Kidney (tissue), 13 donors: ENCODE measurements at regions not wholly inside any gene's neighbourhood (a gene's known extent, or its start where the extent isn't known, plus 50 kb on each side); places are given as distances from the start of the nearest gene placed in this dataset.

Source experiments
- DNase-seq, 5 donors: peaks; one replicate each; pipeline ENCODE4 v3.0.0-alpha.2; 2013 to 2020
- FAIRE-seq: peaks from 2 replicates; lab custom pipeline; 2012; peaks lifted over from hg19 to GRCh38; lab: Jason Lieb, UNC
- H3K27ac ChIP-seq, 2 donors: one replicate each; pipeline ENCODE4 v1.7.0; 2013; ENCODE audit warnings: low read depth in 2 of 2, low read length in 2 of 2, inconsistent platforms in 1 of 2
- H3K27me3 ChIP-seq: one replicate; pipeline ENCODE4 v1.7.1; 2013; ENCODE audit warnings: low read length, inconsistent platforms; ENCODE audit not compliant: control insufficient read depth, insufficient read depth
- H3K36me3 ChIP-seq, 3 donors: one replicate each; pipeline versions ENCODE4 v1.7.0 to v1.7.1; 2013; ENCODE audit warnings: low read length in 3 of 3, control low read depth in 1 of 3, inconsistent platforms in 1 of 3; ENCODE audit not compliant: insufficient read depth in 3 of 3, control insufficient read depth in 2 of 3
- H3K4me1 ChIP-seq, 3 donors: one replicate each; pipeline versions ENCODE4 v1.7.0 to v1.7.1; 2013; ENCODE audit warnings: low read length in 3 of 3, inconsistent platforms in 1 of 3, low read depth in 1 of 3; ENCODE audit not compliant: control insufficient read depth in 2 of 3, insufficient read depth in 2 of 3
- H3K4me3 ChIP-seq, 3 donors: one replicate each; pipeline versions ENCODE4 v1.7.0 to v1.8.1; 2013; ENCODE audit warnings: low read length in 3 of 3, control low read depth in 1 of 3, inconsistent platforms in 1 of 3
- H3K9ac ChIP-seq, 3 donors: one replicate each; pipeline versions ENCODE4 v1.7.0 to v1.7.1; 2013; ENCODE audit warnings: low read length in 3 of 3, control low read depth in 1 of 3, inconsistent platforms in 1 of 3
- H3K9me3 ChIP-seq, 3 donors: one replicate each; pipeline versions ENCODE4 v1.7.0 to v1.7.1; 2013; ENCODE audit warnings: low read length in 3 of 3, control low read depth in 1 of 3, inconsistent platforms in 1 of 3; ENCODE audit not compliant: control insufficient read depth in 2 of 3, insufficient read depth in 1 of 3
- intact Hi-C: fragments of 100-400 bp; cut with DNase I; formaldehyde crosslinking; loops from one replicate; pipeline ENCODE4 v1.11.1; 2022
- TF ChIP-seq, protein P1 (sequence below): IDR thresholded peaks from 3 replicates; pipeline ENCODE4 v1.5.1; 2012; ENCODE audit warnings: mild to moderate bottlenecking, moderate library complexity, borderline replicate concordance; ENCODE audit not compliant: insufficient read depth; ENCODE audit errors: extremely low read depth
- donor health status: control.
- donor health status: control.
- donor health status: control.
- donor health status: control.
- donor health status: control.
- donor health status: DM: yes; HTN: yes; CAD: no.
- donor health status: Normal renal cell carcinoma (clear cell type).

DNA sequence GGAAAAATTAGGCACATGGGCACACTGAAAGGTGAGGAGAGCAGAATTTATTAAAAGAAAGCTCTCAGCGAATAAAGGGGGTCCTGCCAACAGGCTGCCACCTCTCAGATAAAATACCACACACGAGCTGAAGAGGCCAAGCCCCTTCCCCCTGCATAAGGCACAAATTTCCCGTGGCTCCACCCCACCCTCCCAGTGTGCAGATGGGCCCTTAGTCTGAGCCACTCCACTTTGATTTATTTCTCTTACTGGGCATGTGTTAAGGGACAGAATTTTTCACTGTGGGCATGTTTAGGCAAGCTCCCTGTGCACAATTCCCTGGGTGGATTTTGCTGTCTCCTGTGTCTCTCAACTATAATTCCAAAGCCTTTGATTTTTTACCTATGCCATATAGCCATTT lies 409.8 kb downstream of the TBL1XR1 start:
- no peak for DNase-seq
- no peak overlapping the region for H3K27ac ChIP-seq
- FAIRE-seq: no peak
- no peaks in the 10 kb centered on the region for H3K9me3 ChIP-seq
- no peaks in the 10 kb centered on the region for H3K36me3 ChIP-seq
- no peaks in the 10 kb centered on the region for H3K27me3 ChIP-seq
- TF ChIP-seq, protein P1, sequence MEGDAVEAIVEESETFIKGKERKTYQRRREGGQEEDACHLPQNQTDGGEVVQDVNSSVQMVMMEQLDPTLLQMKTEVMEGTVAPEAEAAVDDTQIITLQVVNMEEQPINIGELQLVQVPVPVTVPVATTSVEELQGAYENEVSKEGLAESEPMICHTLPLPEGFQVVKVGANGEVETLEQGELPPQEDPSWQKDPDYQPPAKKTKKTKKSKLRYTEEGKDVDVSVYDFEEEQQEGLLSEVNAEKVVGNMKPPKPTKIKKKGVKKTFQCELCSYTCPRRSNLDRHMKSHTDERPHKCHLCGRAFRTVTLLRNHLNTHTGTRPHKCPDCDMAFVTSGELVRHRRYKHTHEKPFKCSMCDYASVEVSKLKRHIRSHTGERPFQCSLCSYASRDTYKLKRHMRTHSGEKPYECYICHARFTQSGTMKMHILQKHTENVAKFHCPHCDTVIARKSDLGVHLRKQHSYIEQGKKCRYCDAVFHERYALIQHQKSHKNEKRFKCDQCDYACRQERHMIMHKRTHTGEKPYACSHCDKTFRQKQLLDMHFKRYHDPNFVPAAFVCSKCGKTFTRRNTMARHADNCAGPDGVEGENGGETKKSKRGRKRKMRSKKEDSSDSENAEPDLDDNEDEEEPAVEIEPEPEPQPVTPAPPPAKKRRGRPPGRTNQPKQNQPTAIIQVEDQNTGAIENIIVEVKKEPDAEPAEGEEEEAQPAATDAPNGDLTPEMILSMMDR: no peak
- H3K4me1 ChIP-seq: no peaks in the 10 kb centered on the region
- intact Hi-C loops: no loop called here
- H3K4me3 ChIP-seq: no peak overlapping the region
- H3K9ac ChIP-seq: no peak overlapping the region

DNA sequence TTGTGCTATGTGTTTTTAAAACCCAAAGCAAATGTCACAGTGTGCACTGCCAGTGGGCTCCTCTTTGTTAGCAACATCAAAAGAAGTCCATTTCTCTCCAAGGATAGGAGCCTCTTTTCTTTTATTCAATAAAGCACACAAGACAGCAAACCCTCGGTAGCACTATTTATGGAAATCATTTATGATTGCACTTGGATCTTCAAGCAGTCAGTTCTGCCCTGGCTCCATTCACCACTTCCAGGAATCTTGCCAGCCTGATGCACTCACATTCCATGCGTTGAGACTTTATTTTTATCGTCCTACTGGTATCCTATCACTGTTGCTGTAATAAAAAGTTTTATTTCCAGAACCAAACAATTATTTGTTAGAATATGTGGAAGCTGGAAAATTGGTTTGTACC lies 412.1 kb downstream of the TBL1XR1 start:
- TF ChIP-seq, protein P1: no peak

DNA sequence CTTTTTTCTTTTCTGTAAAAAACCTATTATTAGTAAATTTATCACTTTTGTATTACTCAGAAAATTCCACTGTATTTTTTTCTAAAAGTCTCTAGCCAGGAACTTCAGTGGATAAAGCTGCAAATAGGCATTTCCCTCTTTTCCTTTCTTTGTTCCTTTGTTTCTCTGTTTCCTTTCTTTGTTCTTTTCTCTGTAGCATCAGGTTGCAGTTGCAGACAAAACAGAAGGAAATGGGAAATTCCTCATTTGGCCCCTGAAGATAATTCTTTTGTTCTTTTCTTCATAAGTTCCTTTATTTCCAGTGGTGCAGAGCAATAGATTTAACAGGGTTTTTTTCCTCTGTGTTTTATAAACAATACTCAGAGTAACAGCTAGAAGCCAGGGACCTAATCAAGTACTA lies 416.5 kb downstream of the TBL1XR1 start:
- intact Hi-C loops: no loop called here
- Histone ChIP-seq H3K27me3 (no peaks in the 10 kb centered on the region), H3K4me1 (no peaks in the 10 kb centered on the region), H3K4me3 (no peak overlapping the region), H3K9ac (no peak overlapping the region), H3K36me3 (no peaks in the 10 kb centered on the region), H3K9me3 (no peaks in the 10 kb centered on the region), H3K27ac (no peak overlapping the region)
- DNase-seq (no peak), FAIRE-seq (no peak)
- TF ChIP-seq, protein P1: no peak

More for the DNA sequence above, 412.1 kb downstream of the TBL1XR1 start:
- Histone ChIP-seq H3K9me3 (no peaks in the 10 kb centered on the region), H3K27ac (no peak overlapping the region), H3K4me3 (no peak overlapping the region), H3K27me3 (no peaks in the 10 kb centered on the region), H3K9ac (no peak overlapping the region), H3K4me1 (no peaks in the 10 kb centered on the region), H3K36me3 (no peaks in the 10 kb centered on the region)
- FAIRE-seq (no peak), DNase-seq (no peak)
- intact Hi-C loops: no loop called here

DNA sequence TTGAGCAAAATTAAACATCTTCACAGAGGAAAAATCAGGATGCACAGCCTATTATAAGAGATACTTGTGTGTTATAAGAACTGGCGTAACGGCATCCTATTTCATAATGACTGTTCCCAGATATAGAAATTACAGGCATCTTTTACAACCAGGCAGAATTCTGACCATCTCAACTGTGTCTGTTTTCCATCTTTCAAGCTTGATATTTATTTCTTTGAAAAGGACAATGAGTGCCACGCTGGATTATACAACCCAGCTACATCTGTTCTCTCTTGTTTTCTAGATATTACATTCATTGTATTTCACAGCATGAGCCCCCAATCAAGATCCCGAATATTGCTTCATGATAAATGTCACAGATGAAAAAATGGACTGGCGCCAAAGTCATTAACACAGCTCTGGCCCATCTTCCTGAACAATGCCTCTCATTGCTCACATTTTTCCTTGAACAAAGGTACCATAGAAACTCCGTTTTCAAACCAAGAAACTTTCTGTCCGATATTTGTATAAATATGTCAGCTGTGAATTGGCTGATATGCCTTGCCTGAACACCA lies 420.6 kb downstream of the TBL1XR1 start:
- Histone ChIP-seq H3K9me3 (peaks cover 0 to 4% (median 2%) of the 10 kb centered on the region in 3 donors), H3K4me3 (no peak overlapping the region), H3K4me1 (no peaks in the 10 kb centered on the region), H3K27ac (no peak overlapping the region), H3K27me3 (no peaks in the 10 kb centered on the region), H3K36me3 (no peaks in the 10 kb centered on the region), H3K9ac (no peak overlapping the region)
- FAIRE-seq (no peak), DNase-seq (no peak)
- TF ChIP-seq, protein P1: no peak
- intact Hi-C loops: no loop called here
